Midbrain (tissue), 1 donor: ENCODE measurements at regions not wholly inside any gene's neighbourhood (a gene's known extent, or its start where the extent isn't known, plus 50 kb on each side); places are given as distances from the start of the nearest gene placed in this dataset.

Source experiments
- DNase-seq: peaks from one replicate; lab custom pipeline; 2025; lab: John Stamatoyannopoulos, UW

DNA sequence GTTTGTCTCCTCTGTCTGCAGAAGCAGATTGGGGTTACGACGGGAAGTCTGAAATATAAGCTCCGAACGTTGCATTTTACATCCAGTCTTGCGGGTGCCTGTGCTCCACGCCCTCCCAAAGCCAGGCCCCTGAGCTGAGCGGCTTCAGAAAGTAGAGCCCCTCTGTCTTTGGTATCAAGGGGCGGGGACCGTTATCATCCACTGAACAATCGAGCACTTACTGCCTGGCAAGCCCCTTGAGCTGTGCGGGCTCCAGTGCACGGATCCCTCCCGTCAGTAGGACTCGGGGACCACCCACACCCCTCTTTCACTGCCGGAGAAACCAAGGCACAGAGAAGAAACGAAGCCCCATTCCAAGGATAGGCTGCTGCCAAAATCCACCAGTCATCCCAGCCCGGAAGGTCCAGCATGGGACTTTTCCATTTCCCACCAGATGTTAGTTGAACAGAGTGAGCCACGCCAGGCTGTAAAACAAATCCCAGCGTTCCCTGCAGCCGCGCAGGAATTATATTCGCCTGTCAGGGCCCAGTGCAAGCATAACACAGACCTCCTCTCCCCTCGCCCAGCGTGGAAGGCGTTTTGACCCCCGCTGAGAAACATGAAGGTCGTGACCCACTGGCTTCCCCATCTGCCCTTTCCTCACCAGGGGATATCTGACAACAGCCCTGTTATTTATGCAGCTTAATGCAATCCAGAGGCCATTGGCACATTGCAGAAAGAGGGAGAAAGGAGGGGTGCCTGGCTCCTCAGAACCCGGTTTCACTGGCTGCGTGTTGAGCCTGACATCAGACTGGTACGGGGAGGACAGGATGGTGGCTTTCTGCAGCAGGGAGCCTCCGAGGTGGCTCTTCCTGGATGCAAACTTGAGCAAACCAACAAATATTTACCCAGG is 212.2 kb upstream of the FOXF1 start:
- DNase-seq, result no peak

DNA sequence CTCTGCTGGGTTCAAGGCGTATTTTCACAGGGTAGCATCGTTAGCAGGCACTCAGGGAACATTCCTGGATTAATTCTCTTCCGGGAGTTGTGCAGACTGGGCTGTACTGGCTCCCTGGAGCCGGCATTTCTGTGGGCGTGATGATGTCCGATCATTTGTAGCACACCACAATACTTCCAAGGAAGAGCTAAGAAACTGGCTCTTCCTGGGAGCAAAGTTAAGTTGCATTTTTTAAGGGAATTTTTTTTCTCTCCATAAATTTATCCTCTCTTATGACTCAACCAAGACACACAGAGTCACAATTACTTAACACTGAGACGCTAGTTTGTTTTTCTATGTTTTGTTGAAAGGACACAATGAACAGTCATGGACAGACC is 211.6 kb upstream of the FOXF1 start:
- DNase-seq, result no peak

DNA sequence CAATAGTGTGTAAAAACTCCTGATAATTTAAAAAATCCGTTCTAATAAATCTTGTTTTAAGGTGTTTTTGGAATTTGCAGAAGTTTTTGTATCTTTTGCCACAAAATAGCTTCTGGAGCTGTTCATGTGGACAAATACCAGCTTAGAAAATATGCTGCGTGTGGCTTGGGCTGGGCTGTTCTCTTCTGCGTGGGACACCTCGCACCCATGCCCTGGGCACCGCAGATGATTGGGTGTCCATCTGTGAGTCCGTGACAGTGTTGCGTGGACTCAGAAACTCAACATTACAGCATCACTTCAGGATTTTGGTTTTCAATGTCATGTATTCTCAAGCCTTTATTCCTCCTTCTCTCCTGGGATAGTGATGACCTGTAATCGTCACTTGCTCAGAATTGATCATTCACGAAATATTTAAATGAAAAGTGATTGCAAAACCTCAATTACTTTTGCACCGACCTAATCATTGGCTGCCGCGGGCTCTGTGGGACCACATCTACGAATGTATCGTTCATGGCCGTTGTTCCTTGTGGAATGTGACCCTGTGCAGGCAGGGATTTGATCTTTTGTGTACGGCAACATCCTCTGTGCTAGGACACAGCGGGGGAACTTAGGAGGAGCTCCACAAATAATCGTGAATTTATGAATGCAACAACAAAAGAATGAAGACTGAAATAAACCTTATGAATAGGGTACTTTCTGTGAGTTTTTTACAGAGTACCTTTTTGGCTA is 210.3 kb upstream of the FOXF1 start:
- no peak for DNase-seq

DNA sequence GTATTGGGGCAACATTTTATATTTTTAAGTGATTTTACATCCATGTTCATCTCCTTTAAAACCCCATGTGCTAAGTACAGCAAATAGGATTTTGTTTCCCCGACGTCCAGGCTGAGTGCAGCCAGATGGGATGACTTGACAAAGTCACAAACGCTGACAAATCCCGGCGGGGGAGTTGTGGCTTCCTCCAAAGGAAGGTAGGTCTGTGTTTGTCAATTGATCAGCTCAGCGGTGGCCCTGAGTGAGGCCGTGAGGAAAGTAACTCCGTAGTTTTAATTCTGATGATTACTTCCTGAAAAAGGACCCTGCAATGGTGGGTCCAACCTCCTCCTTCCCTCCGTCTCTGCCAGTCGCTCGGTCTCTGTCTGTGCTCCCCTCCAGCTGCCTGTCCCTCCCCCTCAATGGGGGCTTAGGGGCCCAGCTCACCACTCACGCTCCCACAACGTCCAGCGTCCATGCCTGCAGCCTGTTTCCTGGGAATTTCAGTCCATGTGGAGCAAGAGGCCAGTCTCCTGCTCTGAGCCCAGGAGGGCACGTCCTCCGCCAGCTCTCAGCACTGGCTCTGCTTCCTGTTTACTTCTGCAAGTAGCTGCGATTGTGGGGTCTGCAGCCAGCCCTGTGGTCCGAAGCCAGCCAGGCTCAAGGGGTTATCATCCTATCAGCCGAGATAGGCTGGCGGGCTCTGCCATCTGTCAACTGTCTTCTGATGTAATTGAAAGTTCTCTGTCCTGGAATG is 209.4 kb upstream of the FOXF1 start:
- DNase-seq, result no peak

DNA sequence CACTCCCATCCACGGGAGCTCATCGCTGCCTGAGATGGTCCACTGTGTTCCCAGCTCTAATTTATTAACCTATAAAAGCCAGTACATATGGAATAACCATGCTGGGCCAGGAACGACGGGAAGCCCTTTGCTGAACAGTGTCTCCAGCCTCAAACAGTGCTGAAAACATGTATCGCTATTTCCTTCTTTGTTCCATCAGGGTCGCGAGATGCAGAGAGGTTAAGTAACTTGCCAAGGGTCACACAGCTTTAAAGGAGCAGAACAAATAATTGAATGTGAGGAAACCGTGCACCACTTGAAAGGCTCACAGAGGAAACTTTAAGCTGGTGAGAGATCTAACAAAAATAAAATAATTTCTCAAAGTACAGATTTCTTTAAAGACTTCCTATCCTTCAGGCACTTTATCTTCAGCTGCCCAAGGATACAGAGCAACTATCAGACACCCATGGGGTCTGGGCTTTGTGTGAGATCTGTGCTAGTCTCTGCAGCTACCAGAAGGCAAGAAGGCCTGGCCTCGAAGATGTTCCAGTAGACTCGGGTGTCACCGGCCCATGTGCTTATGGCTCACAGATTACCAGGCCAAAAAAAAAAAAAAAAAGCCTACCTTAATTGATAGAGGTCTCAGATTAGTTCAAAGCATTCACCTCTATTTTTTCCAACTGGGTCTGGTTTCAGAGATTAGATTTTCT is 207.8 kb upstream of the FOXF1 start:
- no peak for DNase-seq

DNA sequence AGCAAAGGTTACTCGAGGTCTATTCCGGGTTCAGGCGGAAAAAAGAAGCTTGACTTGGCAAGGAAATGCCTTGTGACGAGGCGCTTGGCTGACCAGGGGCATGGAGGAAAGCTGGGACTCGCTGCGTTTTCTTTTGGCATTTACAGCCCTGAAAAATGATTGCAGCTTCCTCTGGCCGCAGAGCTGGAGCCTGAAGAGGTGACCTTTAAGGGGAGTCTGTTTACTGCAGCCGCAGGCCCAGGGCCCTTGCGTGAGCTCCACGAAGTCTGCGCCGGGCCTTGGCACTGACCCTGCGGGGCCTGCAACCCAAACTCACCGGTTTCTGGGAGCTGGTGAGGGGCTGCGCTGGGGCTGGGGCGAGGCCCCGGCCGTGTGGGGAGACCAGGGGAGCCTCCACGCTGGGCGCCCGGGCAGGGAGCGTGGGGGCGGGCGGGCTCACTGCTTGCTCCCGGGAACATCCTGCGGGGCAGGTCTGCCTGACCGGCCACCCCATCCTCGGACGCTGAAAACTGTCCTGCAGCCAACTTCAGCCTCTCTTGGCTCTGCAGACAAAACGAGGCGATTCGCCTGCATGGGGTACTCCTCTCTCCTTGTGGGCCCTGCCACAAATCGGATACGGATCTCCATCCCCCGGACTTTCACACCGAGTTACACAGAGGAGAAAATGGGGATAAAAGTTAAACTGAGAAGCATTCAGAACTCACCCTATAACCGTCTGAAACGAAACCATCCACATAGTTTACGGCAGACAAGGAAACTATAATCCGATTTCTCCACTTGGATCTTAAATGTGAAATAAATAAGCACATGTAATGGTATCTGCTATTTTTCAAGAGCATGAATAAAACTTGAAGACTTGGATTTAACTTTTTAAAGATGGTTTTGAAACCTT is 206.3 kb upstream of the FOXF1 start:
- no peak for DNase-seq

DNA sequence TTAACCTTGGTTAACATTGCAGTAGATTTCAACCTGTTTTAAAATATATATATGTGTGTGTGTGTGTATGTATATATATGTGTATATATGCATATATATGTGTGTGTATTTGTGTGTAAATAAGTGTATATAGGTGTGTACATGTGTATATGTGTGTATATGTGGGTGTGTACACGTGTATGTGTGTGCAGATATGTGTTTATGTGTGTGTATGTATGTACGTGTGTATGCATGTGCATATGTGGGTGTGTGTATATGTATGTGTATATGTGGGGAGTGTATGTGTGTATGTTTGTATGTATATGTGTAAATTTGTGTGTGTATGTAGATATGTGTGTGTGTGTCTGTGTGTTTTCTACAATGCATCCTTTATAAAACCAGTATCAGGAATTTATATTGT is 205.5 kb upstream of the FOXF1 start:
- no peak for DNase-seq

DNA sequence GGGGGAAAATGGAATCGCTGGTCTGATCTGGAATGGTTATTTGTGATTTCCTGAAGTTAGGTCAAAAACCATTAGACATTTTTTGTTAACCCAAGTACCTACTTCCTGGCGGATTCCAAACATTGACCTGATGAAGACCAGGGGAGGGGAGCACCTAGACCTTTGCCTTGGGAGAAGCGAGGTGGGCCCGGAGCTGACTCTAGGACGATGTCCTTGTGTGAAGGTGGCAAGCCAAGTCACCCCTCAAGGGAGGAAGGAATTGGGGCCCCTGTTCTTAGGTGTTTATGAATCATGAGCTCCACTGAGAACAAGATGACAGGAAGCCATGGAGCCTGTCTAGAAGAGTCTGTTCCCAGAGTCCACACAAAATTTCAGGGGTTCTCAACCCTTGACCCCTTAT is 204.9 kb upstream of the FOXF1 start:
- DNase-seq, result no peak

DNA sequence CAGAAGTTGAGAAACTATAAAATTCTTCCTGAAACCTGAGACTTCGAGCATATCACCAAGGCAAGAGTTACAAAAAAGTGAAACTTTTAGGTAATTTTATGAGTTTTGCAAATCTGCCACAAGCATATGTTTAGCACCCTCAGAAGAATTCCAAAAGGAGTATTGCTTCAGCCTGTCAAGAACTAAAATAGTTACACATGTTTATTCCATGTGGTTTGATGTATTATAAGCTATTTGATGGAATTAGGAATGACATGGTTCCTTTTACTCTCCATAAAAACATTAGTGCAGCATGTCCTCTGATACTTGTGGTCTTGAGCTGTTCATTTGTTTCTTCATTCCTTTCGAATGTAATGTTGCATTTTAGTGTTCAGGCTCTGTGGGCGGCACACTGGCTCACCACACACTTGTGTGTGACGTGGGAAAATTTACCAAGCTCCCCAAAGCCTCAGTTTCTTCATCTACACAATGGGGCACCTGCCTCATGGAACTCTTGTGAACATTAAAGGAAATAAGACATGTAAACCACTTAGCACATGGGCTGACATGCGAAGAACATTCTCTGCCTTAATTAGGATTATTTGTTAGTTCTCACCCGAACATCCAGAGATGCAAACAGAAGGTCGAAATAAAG is 204.2 kb upstream of the FOXF1 start:
- no peak for DNase-seq

DNA sequence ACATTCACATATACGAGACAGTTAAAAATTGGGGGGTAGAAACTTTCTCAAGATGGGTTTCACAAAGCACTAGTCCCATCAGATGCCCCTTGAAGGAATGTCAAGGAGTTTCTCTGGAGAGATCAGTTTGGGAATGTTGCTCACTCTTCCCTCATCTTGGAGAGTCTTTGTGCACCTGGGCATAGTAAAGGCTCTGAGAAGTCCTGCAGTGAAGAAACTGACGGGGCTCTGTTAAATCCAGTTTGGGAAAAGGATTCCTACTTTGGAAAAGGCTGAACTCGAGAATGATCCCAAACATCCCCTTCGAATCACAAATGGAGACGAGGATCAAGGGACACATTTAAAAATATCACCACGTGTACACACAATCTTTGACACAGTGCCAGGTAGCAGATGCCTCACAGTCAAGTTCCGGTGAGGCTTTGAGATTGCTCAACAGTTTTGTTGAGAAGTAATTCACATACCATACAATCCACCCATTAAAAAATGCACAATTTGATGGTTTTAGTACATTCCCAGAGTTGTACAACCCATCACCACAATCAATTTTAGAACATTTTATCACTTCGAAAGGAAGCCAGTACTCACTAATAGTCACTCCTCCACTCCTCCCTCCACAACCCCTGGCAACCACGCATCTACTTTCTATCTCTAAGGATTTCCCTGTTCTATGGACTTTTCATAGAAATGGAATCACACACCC is 203.4 kb upstream of the FOXF1 start:
- no peak for DNase-seq

DNA sequence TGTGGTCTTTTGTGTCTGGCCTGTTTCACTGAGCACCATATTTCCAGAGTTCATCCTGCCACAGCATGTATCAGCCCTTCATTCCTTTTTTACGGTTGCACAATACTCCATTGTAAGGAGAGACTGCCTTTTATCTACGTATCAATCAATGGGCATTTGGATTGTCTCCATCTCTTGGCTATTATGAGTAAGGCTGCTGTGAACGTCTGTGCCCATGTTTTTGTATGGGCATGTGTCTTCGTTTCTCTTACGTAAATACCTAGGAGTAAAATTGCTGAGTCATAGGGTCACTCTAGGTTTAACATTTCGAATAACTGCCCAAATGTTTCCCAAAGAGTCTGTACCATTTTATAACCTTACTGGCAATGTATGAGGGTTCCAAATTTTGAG is 202.8 kb upstream of the FOXF1 start:
- no peak for DNase-seq

DNA sequence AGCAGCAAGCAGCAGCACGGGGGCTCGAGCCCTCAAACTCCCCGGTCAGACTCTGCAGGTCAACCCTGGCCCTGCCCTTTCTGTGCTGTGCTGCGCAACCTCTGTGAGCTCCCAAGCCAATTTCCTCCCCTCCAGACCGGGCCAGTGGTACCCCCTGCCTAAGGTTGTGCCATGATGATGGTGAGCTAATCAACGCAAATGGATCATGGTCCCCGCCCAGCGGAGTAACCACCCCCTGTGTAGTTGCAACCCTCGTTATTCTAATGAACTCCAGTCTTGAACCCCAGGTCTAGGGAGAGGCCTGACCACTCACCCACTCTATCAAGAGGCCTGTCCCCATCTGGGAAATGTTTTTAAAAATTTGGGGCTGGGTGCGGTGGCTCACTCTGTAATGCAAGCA is 201.8 kb upstream of the FOXF1 start:
- DNase-seq, result no peak

DNA sequence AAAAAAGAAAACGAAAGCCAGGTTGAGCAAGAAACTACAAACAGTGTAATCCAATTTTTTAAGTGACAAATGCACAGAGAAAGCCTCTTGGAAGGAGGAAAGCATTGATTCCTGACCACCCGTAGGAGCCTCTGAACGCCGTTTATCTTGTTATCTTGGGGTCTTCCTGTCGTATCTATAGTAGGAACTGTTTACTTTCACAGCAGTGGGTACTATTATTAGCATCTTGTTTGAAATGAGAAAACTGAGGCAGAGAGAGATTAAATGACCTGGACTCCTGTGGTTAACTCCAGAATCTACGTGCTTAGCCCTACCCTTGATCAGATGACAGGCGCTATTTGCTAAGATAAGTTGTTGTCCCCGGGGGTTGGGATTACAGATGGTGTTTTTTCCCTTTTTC is 196.7 kb upstream of the FOXF1 start:
- DNase-seq, result no peak

DNA sequence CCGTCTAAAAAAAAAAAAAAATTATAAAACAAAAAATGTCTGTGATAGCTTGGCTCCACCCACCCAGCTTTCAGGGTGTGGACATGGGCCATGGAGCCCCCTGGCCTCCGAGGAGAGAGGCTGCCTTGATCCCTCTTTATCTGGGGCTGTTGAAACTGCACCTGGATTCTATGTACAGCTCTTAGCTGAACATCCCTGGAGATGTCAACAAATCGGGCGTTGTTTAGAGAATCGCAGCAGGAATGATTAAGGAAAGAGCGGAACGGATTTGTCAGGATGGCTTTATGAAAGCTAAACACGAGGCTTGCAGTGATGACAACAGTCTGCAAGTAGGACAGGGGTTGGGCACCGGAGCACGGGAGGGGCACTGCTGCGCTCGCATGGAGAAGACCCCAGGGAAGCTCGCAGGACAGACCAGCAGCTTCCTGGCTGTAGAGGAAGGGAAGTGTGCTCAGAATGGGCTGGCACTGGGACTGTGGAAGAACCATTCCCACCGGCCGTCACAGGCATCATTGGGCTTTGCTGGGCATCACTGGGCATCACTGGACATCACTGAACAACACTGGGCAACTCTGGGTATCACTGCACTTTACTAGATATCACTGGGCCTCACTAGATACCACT is 195.8 kb upstream of the FOXF1 start:
- no peak for DNase-seq

DNA sequence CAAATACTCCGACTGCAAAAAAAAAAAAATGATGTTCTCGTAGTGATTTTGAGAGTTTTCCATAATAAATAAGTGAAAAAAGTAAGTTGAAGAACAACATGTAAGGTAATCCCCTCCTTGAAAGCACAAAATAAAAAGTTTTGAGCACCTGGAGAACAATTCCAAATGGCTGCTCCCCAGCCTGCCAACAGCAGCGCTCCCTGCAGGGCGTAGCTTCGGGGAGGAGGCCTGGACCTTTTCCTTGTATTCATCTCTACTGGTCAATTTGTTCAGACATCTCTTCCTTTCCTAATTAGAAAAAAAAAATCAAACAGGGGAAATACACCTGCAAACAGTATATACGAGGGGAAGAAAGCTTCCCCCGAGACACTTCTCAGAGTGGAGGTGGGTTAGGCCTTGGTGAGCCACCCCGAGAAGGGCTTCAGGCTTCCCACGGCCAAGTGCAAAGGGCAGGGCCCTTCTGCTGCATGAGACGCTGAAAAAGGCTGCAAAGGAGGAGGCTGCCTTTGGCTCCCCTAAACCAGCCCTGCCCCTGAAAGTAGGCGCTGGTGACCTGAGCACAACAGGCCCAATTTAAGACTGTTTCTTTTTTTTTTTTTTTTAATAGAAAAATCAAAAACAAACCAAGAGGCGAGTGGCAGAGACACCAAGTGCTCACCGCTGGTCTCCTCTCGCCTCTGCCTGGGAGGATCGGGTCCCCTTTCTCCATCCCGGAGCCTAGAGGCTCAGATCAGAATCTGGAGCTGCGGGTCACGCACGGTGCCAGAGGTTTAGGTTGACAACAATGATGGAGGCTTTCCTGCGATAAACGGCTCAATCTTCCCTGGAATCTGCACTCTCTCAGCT is 193.1 kb upstream of the FOXF1 start:
- no peak for DNase-seq

DNA sequence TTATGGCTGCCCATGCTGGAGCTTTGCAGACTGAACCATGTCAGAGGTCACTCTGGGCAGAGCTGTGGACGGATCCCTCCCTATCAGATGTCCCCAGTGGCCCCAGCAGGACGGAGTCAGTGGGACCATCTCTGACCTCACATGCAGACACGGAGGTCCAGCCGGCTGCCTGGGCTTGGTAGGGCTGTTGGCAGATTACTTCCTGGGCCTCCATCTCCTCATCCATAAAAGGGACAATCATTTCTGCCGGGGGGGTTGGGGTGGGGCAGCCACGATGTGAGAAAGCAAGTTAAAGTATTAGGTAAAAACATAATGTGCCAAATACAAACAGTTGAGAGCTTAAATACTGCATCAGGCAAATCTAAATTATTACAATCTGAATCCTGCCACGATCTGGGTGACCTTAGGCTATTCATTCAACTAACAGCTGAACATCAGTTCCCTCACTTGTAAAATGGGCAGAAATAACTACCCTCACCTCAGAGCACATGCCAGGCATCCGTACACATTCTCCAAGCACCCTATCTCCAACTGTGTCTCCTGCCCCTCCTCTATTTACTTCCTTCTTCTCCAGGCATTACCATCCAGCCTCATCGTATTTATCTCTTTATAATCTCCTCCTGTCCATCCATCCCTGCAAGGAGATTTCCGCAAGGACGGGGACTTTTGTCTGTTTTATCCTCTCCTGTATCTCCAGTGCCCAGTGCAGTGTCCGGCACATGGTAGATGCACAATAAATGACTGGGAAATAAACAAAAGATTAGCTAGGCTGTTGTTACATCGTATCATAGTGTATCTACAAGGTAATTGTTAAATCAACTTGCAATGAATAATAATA is 192.3 kb upstream of the FOXF1 start:
- no peak for DNase-seq

DNA sequence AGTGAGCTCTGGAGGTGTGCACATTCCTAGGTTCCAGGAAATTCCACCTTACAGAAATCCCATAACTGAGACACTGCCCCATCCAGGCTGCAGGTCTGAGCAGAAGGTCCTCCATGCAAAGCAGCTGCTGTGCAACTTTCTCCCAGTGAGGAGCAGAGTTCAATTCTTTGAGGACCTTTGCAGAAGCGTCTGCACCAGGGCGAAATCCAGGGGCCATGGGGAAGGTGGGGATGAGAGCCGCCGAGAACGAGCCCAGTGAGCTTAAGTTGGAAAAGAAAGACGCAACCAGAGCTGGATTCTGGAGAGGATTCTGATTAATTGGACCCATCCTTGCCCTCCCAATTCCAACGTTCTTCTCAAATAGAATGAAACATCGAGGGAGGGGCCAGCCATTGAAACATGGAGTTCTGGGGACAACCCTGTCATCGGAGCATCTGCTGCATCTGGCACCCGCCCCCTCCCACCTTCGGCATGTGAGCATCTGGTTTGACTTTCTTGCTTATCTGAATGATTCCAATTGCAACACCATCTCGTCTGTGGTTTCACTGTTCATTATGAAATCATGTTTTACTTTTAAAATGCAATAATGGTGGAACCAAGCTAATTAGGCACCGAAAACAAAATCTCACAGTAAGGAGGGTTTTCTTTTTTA is 190.6 kb upstream of the FOXF1 start:
- DNase-seq, result no peak
